Cerebellar nuclear complex (tissue), 1 donor: ENCODE measurements at regions not wholly inside any gene's neighbourhood (a gene's known extent, or its start where the extent isn't known, plus 50 kb on each side); places are given as distances from the start of the nearest gene placed in this dataset.

Experiments
- DNase-seq, 2 experiments: peaks; one replicate each; lab custom pipeline; 2025; lab: John Stamatoyannopoulos, UW

DNA sequence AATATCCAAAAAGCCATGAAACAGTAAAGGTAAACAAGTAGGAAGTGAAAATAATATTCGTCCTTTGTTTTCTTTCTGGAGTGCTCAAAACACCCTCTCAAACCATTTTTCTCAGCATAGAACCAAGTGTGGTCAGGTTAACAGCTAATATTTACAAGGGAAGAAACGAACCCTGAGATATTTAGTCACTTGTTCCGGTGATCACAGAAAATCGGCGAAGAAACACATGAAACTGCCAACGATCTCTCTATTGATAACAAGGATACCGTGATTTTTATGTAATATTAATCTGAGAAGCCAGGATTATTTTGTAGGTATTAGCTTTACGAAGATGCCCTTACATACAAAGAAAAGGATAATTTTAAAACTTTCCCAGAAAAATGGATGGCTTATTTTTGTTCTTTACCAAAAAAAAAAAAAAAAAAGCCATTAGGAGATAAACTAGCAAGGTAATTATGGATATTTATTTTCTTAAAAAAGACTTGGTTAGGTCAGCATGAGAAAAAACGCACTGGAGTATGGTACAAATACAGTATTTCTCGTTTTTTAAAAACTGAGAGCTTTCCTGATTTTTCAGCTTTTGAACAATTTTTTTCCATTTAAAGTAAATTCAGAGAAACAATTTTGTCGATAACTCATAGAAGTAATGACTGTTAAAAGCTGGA is 107.3 kb upstream of the HNRNPU start:
- DNase-seq = no peak

DNA sequence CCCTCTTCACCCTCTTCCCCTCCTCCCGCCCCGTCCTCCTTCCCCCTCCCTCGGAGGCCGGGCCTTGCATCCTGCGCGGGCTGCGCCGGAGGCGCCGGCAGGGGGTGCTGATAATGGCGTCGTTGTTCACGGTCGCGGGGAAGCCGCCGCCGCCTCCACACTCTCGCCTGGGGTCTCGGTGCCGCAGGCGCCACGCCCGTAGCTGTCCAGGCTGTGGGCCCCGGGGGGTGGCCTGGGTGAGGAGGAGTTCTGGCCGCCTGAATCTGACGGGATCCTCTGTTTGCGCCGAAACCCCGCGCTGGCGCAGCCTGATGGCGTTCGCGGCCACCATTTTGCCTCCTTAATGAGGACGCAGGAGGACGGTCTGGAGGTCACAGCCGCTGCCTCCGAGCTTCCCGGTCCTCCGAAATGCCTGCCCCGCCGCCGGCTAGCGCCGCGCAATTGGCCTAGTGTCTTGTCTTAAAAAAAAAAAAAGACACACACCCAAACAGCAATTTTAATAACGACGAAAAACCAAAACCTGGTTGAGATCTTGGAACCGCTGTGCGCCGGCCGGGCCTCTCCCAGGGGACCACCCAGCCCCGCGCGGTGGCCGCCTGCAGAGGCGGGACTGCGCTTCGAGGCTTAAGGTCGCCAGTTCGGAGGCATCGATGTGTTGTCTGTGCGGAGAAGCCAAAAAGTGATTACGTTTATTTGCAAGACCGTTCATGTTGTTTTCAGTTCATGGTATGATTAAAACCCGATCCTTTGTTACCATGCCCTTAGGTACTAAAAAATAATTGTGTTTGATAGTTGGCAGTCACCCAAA is 106.6 kb upstream of the HNRNPU start:
- peak; percentile 75 to 90 for DNase-seq

DNA sequence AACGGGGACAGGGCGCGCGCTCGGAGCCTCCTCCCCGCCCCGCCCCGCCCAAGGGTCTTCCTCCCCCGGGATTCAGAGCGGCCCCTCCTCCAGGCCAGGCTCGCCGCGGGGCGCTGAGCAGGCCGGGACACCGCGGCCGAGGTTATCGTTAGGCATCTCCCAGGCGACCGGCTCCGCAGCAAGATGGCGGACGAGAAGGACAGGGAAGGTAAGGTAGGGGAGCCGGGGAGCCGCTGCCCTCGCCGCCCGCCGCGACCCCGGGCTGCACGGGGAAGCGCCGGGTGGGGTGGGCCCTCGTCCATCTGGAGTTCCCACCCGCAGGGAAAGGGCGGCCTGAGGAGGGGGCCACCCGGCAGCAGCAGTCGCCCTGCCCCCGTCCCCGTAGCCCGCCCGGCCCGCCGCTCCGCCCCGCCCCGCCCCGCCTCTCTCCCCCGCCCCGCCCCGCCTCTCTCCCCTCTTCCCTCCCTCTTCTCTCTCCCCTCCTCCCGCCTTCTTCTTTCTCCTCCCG is 105.9 kb upstream of the HNRNPU start:
- DNase-seq = no peak

DNA sequence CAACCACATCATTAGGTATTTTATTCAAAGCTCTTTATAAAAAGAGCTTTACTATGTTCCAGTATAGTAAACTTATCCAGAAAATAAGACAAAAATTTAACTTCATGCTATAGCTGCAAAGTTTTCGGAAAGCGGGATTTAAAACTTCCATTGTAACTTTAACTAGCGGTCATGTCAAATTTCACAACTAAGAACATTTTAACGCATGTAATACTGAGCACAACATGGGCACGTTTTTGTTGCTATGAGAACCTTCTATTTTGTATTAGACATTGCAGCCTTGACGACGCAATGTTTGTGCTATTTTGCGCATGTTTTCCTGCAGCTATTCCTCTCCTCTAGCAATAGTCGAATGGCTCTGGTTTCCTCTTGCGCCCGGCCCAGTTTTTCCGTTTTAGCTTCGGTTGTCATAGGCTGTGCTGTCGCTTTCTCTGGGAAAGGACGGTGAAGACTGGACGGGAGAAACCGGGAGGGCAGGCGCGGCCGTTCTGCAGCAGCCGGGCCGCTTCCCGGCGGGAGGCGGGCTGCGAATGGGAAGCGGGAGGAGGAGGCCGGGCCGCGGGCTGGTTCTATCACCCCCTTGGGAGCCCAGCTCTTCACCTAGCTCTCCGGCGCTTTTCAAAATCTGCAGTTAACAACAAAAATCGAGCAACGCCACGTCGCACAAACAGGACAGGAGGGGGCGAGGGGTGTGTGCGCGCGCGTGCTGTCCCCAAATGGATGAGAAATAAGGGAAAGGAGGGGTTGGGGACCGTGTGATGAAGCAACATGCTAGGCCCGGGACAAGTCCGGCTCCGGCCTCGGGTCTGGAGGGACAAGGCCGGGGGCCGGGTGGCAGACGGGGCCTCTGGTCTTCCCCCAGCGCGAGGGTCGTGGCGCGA is 105.3 kb upstream of the HNRNPU start:
- peak; percentile 29 to 33 for DNase-seq

DNA sequence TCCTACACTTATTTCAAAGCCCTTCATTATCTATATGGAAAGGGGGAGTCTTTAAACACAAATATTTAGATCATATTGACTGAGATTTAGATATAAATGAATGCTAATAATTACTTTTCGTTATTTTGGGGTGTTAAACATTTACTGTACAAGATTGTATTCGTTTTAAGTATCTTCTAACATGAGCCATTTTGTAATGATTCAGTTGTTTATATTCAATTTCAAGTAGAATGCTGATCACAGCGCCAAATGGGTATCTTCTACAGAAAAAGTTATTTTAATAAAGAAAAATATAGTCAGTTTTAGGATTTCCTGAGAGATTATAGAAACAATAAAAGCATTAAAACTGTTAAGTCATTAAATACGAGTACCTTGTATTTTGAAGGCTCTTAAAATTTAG is 104.5 kb upstream of the HNRNPU start:
- no peak for DNase-seq

DNA sequence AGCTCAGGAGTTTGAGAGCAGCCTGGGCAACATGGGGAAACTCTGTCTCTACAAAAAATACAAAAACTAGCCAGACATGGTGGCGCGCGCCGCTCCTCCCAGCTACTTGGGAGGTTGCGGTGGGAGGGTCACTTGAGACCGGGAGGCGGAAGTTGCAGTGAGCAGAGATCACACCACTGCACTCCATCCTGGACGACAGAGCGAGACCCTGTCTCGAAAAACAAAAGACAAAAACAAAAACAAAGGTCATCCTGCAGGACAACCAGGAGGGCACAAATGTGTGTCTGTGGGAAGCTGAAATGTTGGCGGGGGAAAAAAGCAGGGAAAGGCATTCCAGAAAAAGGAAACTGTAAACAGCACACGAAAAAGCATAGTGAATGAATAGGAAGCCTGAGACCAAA is 104.1 kb upstream of the HNRNPU start:
- DNase-seq = no peak

DNA sequence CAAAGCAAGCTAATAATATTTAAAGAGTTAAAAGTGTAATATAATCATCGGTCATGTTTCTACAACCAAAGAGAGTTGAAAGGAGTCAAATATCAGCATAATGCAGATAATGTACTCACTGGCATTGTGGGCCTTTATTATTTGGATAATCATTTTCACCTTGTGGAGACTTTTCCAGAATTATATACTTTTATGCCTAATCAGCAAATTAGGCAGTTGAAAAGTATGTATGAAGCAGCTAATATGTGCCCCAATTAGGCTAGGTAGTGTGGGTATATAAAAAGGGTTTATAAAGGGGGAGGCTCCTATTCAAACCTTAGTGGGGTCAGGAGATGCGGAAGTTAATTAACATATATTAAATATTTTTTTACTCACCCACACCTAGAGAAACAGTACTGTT is 102.8 kb upstream of the HNRNPU start:
- no peak for DNase-seq

DNA sequence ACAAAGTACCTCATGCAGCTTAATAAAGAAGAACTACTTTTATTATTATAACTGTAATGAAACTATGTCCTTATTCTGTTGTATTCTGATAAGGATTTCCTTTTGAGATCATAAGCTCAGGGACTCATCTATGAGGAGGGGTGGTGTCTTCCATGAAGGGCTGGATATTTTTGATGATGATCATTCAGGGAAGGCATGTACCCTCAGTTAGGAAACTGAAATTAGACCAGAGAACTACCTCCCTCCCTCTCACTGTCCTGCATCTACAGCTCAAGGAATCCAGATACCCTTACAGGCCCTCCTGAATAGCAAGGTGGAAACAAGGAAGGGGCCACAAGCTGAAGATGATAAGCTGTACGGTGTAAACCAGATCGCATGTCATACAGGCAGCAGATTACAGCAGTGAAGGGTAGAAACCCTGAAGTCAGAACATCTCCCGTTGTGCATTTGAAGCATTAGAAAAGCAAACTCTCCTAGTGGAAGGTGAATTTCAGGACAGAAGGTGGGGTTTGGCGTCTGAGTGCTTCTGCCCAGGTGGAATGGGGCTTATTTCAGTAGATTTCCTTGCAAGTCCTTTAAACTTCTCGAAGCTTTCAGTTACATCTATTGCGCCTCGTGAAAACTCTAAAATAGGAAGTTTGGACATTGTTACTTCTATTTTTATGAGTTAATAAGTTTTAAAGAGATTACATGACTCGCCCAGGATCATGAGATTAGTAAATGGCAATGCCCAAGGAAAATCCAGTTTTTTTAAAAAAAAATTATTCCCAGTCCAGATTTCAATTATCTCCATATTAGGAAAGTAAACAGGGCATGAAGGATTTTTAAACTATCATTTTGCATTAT is 101.1 kb upstream of the HNRNPU start:
- DNase-seq = no peak

DNA sequence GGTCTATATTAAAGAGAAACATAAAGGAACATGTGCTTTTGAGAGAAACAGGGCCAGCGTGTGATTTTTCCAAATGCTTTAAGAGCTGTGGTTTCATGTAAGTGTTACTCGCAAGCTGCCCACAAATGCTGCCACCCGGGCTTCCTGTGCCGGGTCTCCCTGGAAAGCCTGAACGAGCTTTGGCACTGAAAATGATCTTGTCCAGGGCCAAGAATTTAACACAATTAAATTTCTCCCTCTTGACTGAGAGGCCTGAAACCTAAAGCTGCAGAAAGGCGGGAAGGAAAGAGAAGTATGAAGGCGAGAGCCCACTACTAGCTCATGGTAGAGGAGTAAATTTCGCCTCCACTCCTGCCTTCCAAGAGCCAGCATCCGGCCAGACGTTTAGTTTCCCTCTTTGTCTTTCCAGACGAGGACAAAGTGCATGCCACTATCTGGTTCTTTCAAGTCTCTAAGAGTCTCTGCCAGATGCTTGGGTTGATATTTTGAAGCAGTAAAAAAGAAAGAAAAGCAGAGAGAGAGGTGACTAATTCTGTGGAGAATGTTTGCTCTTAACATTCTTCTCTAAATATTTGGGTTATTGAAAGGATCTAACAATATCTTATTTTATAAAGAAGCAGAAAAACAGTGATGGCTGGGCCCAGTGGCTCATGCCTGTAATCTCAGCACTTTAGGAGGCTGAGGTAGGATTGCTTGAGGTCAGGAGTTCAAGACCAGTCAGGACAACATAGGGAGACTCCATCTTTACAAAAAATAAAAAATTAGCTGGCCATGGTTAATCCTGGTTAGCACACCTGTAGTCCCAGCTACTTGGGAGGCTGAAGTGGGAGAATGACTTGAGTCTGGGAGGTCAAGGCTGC is 100.0 kb upstream of the HNRNPU start:
- DNase-seq = peak in 1 of 2 experiments; percentile 6

DNA sequence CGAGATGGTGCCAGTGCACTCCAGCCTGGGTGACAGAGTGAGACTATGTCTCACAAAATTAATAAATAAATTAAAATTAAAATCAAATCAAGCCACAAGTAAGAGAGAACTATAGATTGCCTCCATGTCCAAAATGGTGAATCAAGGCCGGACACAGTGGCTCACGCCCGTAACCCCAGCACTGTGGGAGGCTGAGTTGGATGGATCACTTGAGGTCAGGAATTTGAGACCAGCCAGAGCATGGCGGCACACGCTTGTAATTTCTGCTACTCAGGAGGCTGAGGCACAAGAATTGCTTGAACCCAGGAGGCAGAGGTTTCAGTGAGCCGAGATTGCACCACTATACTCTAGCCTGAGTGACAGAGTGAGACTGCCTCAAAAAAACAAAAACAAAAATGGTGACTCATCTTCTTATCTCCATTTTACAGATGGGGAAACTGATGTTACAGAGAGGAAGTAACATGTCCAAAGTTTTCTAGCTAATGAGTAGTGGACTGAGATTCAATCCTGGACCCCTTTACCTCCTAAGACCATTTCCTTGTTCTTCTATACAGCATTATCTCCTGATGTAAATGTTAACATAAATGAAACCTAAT is 99.0 kb upstream of the HNRNPU start:
- no peak for DNase-seq

DNA sequence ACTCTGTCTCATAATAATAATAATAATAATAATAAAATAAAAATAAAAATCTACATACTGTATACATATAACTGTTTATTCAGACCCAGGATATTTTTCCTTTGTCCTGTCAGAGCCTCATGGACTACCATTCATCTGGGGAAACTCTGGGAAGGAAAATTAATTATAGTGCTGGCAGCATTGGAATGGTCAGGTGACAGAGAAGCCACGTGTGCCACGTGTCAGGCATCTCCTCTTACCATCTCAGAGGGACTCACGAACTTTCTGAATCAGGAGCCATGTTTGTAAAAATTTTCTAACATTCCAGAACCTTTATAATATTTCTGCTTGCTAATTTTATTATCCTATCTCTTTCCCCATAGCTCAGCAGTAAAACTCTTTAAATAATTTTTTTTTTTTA is 97.8 kb upstream of the HNRNPU start:
- no peak for DNase-seq

DNA sequence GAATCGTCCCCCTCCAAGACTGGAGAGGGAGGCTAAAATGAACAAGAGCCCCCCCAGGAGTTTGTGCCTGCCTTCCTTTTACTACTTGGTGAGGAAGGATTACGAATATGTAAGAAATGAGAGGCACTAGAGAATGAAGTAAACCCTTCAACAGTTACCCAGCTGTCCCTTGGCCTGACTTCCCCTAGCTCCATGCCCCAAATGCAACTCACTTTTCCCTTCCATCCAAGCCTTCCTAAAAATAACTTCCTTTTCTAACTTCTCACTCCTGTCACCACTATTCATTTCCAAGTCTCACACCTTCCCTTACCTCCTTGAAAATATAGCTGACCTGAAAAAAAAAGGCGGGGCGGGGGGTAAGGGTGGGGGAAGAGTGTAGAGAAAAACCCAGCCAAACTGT is 96.6 kb upstream of the HNRNPU start:
- DNase-seq = no peak

DNA sequence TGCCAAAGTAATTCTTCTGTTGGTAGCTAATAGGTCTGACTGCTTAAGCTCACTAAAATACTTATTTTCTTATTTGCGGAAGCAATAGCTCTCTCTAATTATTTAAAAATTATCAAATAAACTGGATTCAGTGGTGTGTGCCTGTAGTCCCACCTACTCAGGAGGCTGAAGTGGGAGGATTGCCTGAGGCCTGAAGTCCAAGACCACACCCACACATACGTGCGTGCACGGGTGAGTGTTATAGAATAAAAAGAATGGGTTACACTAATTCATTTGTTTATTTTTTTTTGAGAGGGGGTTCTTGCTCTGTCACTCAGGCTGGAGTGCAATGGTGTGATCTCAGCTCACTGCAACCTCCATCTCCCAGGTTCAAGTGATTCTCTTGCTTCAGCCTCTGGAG is 94.2 kb upstream of the HNRNPU start:
- no peak for DNase-seq

DNA sequence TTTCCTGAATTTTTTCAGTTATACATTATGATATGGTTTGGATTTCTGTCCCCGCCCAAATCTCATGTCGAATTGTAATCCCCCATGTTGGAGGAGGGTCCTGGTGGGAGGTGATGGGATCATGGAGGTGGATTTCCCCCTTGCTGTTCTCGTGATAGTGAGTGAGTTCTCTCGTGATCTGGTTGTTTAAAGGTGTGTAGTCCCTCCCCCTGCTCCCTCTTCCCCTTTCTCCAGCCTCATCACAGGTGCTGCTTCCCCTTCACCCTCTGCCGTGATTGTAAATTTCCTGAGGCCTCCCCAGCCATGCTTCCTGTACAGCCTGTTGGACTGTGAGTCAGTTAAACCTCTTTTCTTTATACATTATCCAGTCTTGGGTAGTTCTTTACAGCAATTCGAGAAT is 93.2 kb upstream of the HNRNPU start:
- DNase-seq = no peak

DNA sequence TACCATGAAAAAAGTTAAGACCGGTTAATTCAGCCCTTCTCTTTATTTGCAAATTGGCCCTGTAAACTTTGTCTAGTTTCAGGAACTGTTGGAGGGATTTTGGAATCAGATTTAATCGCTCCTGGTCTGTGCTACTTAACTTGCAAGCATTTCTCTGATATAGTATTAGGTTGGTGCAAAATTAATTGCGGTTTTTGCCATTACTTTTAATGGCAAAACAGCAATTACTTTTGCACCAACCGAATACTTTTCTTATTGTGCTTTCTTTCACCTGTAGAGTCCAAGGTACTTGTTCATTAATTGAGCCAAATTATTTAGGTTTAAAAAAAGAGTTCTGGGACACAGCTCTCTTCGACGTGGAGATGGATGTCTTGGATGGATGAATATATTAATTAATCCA is 92.8 kb upstream of the HNRNPU start:
- no peak for DNase-seq

DNA sequence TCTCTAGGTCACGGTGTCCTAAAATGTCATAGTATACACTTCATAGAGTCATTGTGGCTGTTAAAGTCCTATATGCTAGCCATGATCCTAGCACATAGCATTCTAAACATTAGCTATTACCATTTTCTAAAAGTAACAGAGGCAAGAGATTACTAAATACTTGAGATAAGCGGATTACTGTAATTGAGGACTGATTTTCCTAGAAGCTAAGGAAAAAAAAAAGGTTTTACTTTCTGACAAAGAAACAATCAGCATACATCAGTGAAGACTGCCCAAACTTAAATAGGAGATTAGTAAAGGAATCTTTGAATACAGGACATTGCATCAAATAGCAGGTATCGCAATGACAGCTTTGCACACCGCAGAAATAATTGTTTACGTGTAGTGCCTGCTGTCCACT is 91.3 kb upstream of the HNRNPU start:
- no peak for DNase-seq

DNA sequence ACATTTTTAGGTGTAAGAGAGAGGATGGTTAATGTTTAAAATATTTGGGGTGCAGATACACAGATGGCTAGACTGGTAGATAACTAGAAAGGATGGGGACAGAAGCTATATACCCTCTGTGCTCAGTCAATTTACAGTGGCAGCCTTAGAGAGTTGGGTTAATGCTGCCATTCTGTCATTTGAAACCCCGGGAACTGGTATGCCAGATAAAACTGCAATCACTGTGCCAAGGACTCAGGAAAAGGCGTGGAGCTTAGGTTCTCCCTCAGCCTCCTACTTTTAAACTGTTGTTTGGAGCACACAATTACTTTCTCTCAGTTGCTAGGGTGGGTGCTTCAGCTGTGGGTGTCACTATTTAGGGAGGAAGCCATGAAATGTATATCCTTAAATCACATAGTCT is 90.0 kb upstream of the HNRNPU start:
- no peak for DNase-seq

DNA sequence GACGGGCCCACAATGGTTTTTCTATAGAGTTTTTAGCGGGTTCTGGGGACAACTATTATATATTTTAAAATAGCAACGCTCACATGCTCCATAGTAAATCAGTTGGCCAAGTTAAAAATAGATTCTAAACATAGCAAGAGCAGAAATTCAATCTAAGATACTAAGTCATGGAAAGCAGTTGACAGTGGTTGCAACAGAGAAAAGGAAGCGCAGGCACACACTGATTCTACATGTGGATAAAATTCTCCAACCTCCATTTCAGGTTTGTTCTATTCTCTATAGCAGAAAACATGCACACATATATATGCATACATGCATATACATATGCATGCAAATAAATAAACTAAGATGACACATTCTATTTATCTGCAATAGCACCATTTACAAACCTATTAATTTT is 89.6 kb upstream of the HNRNPU start:
- DNase-seq = no peak

DNA sequence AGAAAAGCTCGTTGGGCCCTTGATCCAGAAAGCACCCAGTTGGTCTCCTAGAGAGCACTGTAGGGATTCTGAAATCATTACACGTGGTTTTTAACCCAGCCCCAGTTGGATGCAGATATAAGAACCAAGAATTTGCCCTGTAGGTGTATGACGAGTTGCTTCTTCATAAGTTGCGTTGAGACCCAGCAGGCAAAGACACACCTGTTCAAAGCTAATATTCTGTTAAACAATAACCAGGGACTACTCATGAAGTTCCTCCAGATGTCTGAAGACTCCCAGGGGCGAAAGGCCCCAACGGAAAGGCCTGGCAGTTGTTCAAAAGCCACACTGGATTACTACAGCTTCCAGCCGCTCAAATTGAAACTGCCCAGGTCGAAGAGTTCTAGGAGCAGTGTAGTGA is 88.6 kb upstream of the HNRNPU start:
- no peak for DNase-seq

DNA sequence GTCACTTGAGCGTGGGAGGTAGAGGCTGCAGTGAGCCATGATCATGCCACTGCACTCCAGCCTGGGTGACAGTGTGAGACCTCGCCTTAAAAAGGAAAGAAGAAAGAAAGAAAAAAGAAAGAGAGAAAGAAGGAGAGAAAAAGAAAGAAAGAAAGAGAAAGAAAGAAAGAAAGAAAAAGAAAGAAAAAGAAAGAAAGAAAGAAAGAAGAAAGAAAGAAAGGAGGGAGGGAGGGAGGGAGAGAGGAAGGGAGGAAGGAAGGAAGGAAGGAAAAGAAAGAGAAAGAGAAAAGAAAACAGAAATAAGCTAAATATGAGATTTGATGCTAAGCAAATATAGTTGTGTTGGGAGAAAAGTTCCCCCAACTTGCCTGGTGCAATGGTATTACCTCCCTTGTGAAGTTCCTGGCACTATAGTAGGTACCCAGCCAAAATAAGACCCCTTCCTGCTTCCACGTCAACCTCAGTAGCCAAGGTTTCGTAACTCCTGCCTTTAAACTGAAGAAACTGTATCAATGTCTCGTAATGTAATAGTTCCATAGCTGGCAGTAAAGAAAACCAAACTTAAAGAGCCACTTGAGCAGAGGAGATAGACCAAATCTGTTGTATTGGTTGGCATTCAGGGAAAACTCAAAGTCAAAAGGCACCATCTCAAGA is 88.1 kb upstream of the HNRNPU start:
- DNase-seq = no peak
